ENCODE measurements at regions not wholly inside any gene's neighbourhood (a gene's known extent, or its start where the extent isn't known, plus 50 kb on each side); places are given as distances from the start of the nearest gene placed in this dataset.

DNA sequence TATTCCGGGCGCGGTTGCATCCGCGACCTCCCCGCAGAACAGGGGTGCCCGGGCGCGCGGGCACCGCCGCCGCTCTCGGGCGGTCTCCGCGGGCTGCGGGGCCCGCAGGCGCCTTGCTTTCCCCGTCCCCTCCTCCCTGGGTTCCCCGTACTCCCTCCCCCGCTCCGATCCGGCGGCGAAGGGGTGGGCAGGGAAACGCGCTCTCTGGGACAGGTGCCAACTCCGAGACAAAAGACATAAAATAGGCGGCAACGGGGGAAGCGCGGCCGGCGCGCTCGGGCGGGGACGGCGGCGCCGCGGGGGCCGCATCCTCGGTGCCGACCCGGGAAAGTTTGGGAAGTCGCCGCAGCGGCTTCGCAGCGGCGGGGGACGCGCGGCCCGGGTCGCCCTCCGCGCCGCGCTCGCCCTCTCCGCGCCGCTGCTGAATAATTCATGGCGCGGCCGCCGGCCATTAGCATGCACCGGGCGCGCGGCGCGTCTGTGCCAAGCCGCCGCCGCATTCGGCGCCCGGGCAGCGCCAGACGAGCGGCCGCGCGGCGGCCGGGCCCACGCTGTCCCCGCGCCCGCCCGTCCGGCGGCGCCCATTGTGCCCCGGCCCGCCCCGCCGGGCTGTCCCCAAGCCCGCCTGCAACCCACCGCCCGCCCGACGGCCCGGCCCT is 78.7 kb upstream of the PPARA start:
- TF ChIP-seq POLR2AphosphoS5 (IDR thresholded peaks at IDR 0.05; ENCODE audit: low read depth) (no peak), CREB1 (CRISPR knock-in tag; IDR thresholded peaks at IDR 0.05; ENCODE audit: low read depth) (no peak), EZH2 (IDR thresholded peaks at IDR 0.05; ENCODE audit: low read depth, unreplicated experiment) (peak; percentile 62), EZH2phosphoT487 (IDR thresholded peaks at IDR 0.05; ENCODE audit: unreplicated experiment) (no peak), JUNB (IDR thresholded peaks at IDR 0.05; ENCODE audit: unreplicated experiment) (no peak)
- TF ChIP-seq, protein P1, sequence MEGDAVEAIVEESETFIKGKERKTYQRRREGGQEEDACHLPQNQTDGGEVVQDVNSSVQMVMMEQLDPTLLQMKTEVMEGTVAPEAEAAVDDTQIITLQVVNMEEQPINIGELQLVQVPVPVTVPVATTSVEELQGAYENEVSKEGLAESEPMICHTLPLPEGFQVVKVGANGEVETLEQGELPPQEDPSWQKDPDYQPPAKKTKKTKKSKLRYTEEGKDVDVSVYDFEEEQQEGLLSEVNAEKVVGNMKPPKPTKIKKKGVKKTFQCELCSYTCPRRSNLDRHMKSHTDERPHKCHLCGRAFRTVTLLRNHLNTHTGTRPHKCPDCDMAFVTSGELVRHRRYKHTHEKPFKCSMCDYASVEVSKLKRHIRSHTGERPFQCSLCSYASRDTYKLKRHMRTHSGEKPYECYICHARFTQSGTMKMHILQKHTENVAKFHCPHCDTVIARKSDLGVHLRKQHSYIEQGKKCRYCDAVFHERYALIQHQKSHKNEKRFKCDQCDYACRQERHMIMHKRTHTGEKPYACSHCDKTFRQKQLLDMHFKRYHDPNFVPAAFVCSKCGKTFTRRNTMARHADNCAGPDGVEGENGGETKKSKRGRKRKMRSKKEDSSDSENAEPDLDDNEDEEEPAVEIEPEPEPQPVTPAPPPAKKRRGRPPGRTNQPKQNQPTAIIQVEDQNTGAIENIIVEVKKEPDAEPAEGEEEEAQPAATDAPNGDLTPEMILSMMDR (conservative IDR thresholded peaks at IDR 0.05; ENCODE audit: low read depth in 2 of 2): no peak
- TF ChIP-seq, protein P2, sequence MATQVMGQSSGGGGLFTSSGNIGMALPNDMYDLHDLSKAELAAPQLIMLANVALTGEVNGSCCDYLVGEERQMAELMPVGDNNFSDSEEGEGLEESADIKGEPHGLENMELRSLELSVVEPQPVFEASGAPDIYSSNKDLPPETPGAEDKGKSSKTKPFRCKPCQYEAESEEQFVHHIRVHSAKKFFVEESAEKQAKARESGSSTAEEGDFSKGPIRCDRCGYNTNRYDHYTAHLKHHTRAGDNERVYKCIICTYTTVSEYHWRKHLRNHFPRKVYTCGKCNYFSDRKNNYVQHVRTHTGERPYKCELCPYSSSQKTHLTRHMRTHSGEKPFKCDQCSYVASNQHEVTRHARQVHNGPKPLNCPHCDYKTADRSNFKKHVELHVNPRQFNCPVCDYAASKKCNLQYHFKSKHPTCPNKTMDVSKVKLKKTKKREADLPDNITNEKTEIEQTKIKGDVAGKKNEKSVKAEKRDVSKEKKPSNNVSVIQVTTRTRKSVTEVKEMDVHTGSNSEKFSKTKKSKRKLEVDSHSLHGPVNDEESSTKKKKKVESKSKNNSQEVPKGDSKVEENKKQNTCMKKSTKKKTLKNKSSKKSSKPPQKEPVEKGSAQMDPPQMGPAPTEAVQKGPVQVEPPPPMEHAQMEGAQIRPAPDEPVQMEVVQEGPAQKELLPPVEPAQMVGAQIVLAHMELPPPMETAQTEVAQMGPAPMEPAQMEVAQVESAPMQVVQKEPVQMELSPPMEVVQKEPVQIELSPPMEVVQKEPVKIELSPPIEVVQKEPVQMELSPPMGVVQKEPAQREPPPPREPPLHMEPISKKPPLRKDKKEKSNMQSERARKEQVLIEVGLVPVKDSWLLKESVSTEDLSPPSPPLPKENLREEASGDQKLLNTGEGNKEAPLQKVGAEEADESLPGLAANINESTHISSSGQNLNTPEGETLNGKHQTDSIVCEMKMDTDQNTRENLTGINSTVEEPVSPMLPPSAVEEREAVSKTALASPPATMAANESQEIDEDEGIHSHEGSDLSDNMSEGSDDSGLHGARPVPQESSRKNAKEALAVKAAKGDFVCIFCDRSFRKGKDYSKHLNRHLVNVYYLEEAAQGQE (IDR thresholded peaks at IDR 0.05; ENCODE audit: unreplicated experiment): no peak
- TF ChIP-seq, protein P3, sequence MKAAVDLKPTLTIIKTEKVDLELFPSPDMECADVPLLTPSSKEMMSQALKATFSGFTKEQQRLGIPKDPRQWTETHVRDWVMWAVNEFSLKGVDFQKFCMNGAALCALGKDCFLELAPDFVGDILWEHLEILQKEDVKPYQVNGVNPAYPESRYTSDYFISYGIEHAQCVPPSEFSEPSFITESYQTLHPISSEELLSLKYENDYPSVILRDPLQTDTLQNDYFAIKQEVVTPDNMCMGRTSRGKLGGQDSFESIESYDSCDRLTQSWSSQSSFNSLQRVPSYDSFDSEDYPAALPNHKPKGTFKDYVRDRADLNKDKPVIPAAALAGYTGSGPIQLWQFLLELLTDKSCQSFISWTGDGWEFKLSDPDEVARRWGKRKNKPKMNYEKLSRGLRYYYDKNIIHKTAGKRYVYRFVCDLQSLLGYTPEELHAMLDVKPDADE (IDR thresholded peaks at IDR 0.05): no peak
- TF ChIP-seq, protein P4, sequence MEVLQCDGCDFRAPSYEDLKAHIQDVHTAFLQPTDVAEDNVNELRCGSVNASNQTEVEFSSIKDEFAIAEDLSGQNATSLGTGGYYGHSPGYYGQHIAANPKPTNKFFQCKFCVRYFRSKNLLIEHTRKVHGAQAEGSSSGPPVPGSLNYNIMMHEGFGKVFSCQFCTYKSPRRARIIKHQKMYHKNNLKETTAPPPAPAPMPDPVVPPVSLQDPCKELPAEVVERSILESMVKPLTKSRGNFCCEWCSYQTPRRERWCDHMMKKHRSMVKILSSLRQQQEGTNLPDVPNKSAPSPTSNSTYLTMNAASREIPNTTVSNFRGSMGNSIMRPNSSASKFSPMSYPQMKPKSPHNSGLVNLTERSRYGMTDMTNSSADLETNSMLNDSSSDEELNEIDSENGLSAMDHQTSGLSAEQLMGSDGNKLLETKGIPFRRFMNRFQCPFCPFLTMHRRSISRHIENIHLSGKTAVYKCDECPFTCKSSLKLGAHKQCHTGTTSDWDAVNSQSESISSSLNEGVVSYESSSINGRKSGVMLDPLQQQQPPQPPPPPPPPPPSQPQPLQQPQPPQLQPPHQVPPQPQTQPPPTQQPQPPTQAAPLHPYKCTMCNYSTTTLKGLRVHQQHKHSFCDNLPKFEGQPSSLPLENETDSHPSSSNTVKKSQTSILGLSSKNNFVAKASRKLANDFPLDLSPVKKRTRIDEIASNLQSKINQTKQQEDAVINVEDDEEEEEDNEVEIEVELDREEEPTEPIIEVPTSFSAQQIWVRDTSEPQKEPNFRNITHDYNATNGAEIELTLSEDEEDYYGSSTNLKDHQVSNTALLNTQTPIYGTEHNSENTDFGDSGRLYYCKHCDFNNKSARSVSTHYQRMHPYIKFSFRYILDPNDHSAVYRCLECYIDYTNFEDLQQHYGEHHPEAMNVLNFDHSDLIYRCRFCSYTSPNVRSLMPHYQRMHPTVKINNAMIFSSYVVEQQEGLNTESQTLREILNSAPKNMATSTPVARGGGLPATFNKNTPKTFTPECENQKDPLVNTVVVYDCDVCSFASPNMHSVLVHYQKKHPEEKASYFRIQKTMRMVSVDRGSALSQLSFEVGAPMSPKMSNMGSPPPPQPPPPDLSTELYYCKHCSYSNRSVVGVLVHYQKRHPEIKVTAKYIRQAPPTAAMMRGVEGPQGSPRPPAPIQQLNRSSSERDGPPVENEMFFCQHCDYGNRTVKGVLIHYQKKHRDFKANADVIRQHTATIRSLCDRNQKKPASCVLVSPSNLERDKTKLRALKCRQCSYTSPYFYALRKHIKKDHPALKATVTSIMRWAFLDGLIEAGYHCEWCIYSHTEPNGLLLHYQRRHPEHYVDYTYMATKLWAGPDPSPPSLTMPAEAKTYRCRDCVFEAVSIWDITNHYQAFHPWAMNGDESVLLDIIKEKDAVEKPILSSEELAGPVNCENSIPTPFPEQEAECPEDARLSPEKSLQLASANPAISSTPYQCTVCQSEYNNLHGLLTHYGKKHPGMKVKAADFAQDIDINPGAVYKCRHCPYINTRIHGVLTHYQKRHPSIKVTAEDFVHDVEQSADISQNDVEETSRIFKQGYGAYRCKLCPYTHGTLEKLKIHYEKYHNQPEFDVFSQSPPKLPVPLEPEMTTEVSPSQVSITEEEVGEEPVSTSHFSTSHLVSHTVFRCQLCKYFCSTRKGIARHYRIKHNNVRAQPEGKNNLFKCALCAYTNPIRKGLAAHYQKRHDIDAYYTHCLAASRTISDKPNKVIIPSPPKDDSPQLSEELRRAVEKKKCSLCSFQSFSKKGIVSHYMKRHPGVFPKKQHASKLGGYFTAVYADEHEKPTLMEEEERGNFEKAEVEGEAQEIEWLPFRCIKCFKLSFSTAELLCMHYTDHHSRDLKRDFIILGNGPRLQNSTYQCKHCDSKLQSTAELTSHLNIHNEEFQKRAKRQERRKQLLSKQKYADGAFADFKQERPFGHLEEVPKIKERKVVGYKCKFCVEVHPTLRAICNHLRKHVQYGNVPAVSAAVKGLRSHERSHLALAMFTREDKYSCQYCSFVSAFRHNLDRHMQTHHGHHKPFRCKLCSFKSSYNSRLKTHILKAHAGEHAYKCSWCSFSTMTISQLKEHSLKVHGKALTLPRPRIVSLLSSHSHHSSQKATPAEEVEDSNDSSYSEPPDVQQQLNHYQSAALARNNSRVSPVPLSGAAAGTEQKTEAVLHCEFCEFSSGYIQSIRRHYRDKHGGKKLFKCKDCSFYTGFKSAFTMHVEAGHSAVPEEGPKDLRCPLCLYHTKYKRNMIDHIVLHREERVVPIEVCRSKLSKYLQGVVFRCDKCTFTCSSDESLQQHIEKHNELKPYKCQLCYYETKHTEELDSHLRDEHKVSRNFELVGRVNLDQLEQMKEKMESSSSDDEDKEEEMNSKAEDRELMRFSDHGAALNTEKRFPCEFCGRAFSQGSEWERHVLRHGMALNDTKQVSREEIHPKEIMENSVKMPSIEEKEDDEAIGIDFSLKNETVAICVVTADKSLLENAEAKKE (CRISPR knock-in tag; IDR thresholded peaks at IDR 0.05): no peak

Data from GM23338 (cell line).